Mucosa of descending colon (tissue), 3 donors: ENCODE measurements at regions not wholly inside any gene's neighbourhood (a gene's known extent, or its start where the extent isn't known, plus 50 kb on each side); places are given as distances from the start of the nearest gene placed in this dataset.

Experiments used
- ATAC-seq: fragments of 200-7000 bp; cut with Tn5 transposase; one replicate; pipeline ENCODE4 v1.9.1; 2020; ENCODE audit warnings: mild to moderate bottlenecking, moderate library complexity
- DNase-seq, 3 donors: peaks; one replicate each; pipeline ENCODE4 v3.0.0-alpha.2; 2020
- H3K36me3 ChIP-seq: fragments of 200-600 bp; one replicate; pipeline ENCODE4 v1.8.0; 2021; ENCODE audit warnings: low read depth, mild to moderate bottlenecking
- H3K4me1 ChIP-seq: fragments of 200-600 bp; one replicate; pipeline ENCODE4 v1.8.0; 2021; ENCODE audit warnings: low read depth, mild to moderate bottlenecking
- H3K4me3 ChIP-seq: fragments of 200-600 bp; one replicate; pipeline ENCODE4 v1.8.0; 2021; ENCODE audit warnings: mild to moderate bottlenecking
- H3K9me3 ChIP-seq: fragments of 200-600 bp; one replicate; pipeline ENCODE4 v1.8.0; 2021; ENCODE audit warnings: mild to moderate bottlenecking
- CTCF ChIP-seq: fragments of 200-600 bp; IDR thresholded peaks from one replicate; pipeline ENCODE4 v1.8.0; 2022; ENCODE audit warnings: antibody characterized with exemption, mild to moderate bottlenecking
- intact Hi-C, 2 donors: fragments of 100-400 bp; cut with DNase I in 1 of 2; cut with micrococcal nuclease in 1 of 2; formaldehyde crosslinking; loops; one replicate each; pipeline versions ENCODE4 v1.11.0 to v1.11.1; 2022; cut with DNase I, micrococcal nuclease
- donor health status: DM: no; HTN: no; CAD: no; lungs with moderate emphysema.
- donor health status: DM: no; HTN: no; CAD: no.
- donor health status: DM: no; HTN: yes; CAD: no.

GRCh38 chr9:115230924-115231515 is 113.1 kb upstream of the TNC start:
- Histone ChIP-seq H3K9me3 (no peaks in the 10 kb centered on the region), H3K4me1 (no peaks in the 10 kb centered on the region), H3K36me3 (no peaks in the 10 kb centered on the region), H3K4me3 (no peak overlapping the region)
- intact Hi-C loops: no loop called here
- no peak for TF ChIP-seq CTCF
- ATAC-seq (no peak), DNase-seq (no peak)

GRCh38 chr9:115232181-115232774 is 114.3 kb upstream of the TNC start:
- Histone ChIP-seq H3K4me3 (no peak overlapping the region), H3K4me1 (no peaks in the 10 kb centered on the region), H3K9me3 (no peaks in the 10 kb centered on the region), H3K36me3 (no peaks in the 10 kb centered on the region)
- intact Hi-C loops: no loop called here
- TF ChIP-seq CTCF: no peak
- DNase-seq (no peak), ATAC-seq (no peak)

GRCh38 chr9:115234094-115234493 is 116.1 kb upstream of the TNC start:
- Histone ChIP-seq H3K4me3 (no peak overlapping the region), H3K36me3 (no peaks in the 10 kb centered on the region), H3K4me1 (no peaks in the 10 kb centered on the region), H3K9me3 (no peaks in the 10 kb centered on the region)
- intact Hi-C loops: no loop called here
- ATAC-seq (no peak), DNase-seq (no peak)
- no peak for TF ChIP-seq CTCF

- intact Hi-C loops: no loop called here
- Histone ChIP-seq H3K36me3 (no peaks in the 10 kb centered on the region), H3K4me1 (no peaks in the 10 kb centered on the region), H3K4me3 (no peak overlapping the region), H3K9me3 (no peaks in the 10 kb centered on the region)
- ATAC-seq: no peak
- DNase-seq: no peak
- no peak for TF ChIP-seq CTCF
Observed at GRCh38 chr9:115235221-115235620, 117.3 kb upstream of the TNC start.

GRCh38 chr9:115237385-115237998 is 119.5 kb upstream of the TNC start:
- Histone ChIP-seq H3K36me3 (no peaks in the 10 kb centered on the region), H3K9me3 (no peaks in the 10 kb centered on the region), H3K4me1 (no peaks in the 10 kb centered on the region), H3K4me3 (no peak overlapping the region)
- DNase-seq: peak in 1 of 3 donors; percentile 49
- no peak for TF ChIP-seq CTCF
- intact Hi-C loops: no loop called here
- ATAC-seq: no peak
